ENCODE measurements at regions not wholly inside any gene's neighbourhood (a gene's known extent, or its start where the extent isn't known, plus 50 kb on each side); places are given as distances from the start of the nearest gene placed in this dataset.

DNA sequence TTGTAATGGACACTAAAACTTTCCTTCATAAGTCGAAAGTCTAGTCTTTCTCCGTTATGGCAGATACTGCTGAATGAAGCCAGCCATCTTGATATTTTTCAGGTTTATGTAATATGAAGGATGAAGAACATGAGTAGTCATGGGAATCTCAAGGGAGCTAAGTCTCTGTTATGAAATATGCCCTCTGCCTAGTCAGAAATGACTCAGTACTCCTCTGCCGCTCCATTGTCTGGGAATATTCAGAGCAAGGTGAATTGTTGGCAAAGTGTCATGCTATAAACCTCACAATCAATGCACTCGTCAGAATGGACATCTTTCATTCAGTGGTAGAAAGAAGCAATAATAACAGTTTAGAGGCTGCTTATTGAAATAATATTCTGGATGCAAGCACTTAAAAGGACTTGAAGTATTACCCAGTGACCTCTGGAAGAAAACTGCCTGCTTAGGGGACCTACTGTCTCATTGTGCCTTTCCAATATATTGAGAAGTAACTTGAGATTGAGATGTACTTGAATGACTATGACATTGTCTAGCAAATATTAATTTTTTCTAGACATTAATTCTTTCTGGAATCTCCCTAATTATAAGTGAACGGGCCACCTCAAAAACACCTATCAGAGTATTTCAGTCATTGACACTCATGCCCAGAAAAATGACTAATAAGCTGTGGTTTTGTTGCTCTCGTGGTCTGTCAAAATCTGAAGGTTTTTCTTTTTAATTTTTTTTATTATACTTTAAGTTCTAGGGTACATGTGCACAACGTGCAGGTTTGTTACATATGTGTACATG, 1011.5 kb upstream of the ACO1 start:
- TF ChIP-seq, protein P1, sequence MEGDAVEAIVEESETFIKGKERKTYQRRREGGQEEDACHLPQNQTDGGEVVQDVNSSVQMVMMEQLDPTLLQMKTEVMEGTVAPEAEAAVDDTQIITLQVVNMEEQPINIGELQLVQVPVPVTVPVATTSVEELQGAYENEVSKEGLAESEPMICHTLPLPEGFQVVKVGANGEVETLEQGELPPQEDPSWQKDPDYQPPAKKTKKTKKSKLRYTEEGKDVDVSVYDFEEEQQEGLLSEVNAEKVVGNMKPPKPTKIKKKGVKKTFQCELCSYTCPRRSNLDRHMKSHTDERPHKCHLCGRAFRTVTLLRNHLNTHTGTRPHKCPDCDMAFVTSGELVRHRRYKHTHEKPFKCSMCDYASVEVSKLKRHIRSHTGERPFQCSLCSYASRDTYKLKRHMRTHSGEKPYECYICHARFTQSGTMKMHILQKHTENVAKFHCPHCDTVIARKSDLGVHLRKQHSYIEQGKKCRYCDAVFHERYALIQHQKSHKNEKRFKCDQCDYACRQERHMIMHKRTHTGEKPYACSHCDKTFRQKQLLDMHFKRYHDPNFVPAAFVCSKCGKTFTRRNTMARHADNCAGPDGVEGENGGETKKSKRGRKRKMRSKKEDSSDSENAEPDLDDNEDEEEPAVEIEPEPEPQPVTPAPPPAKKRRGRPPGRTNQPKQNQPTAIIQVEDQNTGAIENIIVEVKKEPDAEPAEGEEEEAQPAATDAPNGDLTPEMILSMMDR (conservative IDR thresholded peaks at IDR 0.05), result no peak
- no peak overlapping the region for H3K14ac ChIP-seq (ENCODE audit: insufficient read depth, low read length)
- Mint-ChIP-seq H3K27ac (no peak overlapping the region), H3K4me1 (no peaks in the 10 kb centered on the region), H3K4me3 (no peak overlapping the region), H3K9me3 (peaks cover 0 to 2% of the 10 kb centered on the region in 2 experiments; a peak in 2 of 5 replicates), H3K27me3 (ENCODE audit: low read depth) (no peaks in the 10 kb centered on the region), H3K36me3 (ENCODE audit: insufficient read depth in 1 of 3, low read depth in 3 of 3) (no peaks in the 10 kb centered on the region)
- no peaks in the 10 kb centered on the region for H3K79me2 ChIP-seq (ENCODE audit: insufficient read depth, low read length)
- no peak overlapping the region for H4K5ac ChIP-seq (ENCODE audit: insufficient read length, low read depth, low read length)
- no peak for DNase-seq
- no peak overlapping the region for H2BK5ac ChIP-seq (ENCODE audit: insufficient read length, low read length)
- H3K9ac ChIP-seq (ENCODE audit: extremely low read depth, insufficient read length, low read length), result no peak overlapping the region
- WGBS (ENCODE audit: extremely low coverage, insufficient read length, low lambda C conversion rate), result no CpG with 5 or more reads among the region's 7 CpGs
- H4K20me1 ChIP-seq (ENCODE audit: control insufficient read depth, insufficient read depth, insufficient read length), result no peaks in the 10 kb centered on the region
- H2BK20ac ChIP-seq (ENCODE audit: low read depth, low read length, poor library complexity, severe bottlenecking), result no peak overlapping the region
- H4K91ac ChIP-seq (ENCODE audit: insufficient read length, low read depth, low read length), result no peak overlapping the region
- no peak overlapping the region for H3T11ph ChIP-seq (ENCODE audit: low read length)
- no peak overlapping the region for H3K4ac ChIP-seq (ENCODE audit: low read depth, low read length)
- H3K4me1 ChIP-seq (ENCODE audit: insufficient read depth, low read length), result no peaks in the 10 kb centered on the region
- H2BK12ac ChIP-seq (ENCODE audit: insufficient read length, low read depth, low read length), result no peak overlapping the region
- no peak overlapping the region for H3K56ac ChIP-seq (ENCODE audit: insufficient read length, low read depth, low read length)
- H2AK5ac ChIP-seq (ENCODE audit: insufficient read length, low read length), result no peak overlapping the region
- H3K27ac ChIP-seq (ENCODE audit: insufficient read length, low read depth, low read length), result no peak overlapping the region
- H4K8ac ChIP-seq (replicated peaks; ENCODE audit: insufficient read length, low read depth, low read length), result no peak overlapping the region
- H3K23ac ChIP-seq (ENCODE audit: insufficient read length, low read depth, low read length), result no peak overlapping the region
- no peak overlapping the region for H2BK120ac ChIP-seq (ENCODE audit: low read depth, low read length, poor library complexity, severe bottlenecking)
- H3K23me2 ChIP-seq (ENCODE audit: insufficient read length, low read depth, low read length, poor library complexity, severe bottlenecking), result no peaks in the 10 kb centered on the region
- H3K18ac ChIP-seq (ENCODE audit: insufficient read length, low read depth, low read length), result no peak overlapping the region
- no peaks in the 10 kb centered on the region for H3K9me3 ChIP-seq (ENCODE audit: control insufficient read depth, low read depth, low read length)
- H2BK15ac ChIP-seq (ENCODE audit: low read depth, low read length), result no peak overlapping the region
- H2AFZ ChIP-seq (ENCODE audit: low read length), result no peak overlapping the region
- H3K4me2 ChIP-seq (ENCODE audit: insufficient read depth, insufficient read length, low read length), result no peak overlapping the region
- no peaks in the 10 kb centered on the region for H3K27me3 ChIP-seq (ENCODE audit: insufficient read depth, low read length)
- no peaks in the 10 kb centered on the region for H3K79me1 ChIP-seq (ENCODE audit: insufficient read depth, low read depth, low read length, poor library complexity, severe bottlenecking)

Data from H9 (cell line).